Right ventricle myocardium superior (tissue), 1 donor: ENCODE measurements at regions not wholly inside any gene's neighbourhood (a gene's known extent, or its start where the extent isn't known, plus 50 kb on each side); places are given as distances from the start of the nearest gene placed in this dataset.
"Not testable (repeated sequence)": the region's sequence is repeated elsewhere in the genome, so short reads cannot be mapped to it uniquely, and the experiment has no call there.

ENCODE experiments used
- ATAC-seq: fragments of 200-7000 bp; cut with Tn5 transposase; one replicate; pipeline ENCODE4 v1.9.1; 2020; ENCODE audit warnings: mild to moderate bottlenecking; ENCODE audit not compliant: poor library complexity
- DNase-seq: peaks from one replicate; pipeline ENCODE4 v3.0.0-alpha.2; 2020
- intact Hi-C: fragments of 100-400 bp; cut with DNase I; formaldehyde crosslinking; loops from one replicate; pipeline ENCODE4 v1.11.2; 2022
- donor health status: DM: no; HTN: yes; CAD: no; lungs with severe emphysema.

DNA sequence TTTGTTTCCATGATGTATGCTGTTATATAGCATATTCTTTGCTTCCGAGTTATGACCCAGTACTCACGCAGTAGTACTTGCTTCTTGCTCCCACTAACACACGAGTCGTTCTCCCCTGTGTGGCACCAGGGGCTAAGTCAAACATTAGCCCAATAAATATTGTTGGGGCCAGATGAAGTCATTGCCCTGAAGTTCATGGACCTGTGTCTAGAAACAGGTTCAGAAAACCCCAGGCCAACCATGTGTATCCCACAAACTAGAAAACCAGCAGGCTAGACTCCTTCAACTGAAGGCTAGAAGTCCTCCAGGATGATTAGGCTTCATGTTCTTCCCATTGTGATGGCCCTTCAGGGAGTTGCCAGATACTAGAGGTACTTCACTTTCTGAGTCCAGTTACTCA is 198.2 kb upstream of the RBM19 start:
- intact Hi-C loops = loop anchor here (10.0 kb wide), 2 partner anchors 310 to 340 kb away; no protein-coding TSS in a partner anchor
- DNase-seq (no peak), ATAC-seq (no peak)

DNA sequence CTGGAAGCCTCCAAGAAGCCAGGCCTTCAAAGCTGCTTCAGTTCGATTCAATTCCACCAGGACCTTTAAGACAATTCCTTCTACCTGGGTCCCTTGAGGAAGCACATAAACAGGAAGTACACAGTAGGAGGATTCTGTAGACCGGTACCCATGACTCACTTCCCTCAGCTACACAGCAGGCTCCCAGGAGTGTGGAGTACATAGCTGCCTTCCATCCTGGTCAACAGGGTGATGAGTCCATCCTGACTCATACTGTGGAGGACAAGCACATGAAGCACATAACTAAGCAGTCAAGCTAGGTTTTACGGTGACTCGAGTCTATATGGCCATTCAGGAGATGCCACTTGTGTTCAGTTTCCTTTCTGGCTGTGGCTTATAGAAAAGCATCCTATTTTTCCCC is 197.6 kb upstream of the RBM19 start:
- intact Hi-C loops = loop anchor here (10.0 kb wide), 2 partner anchors 311 to 341 kb away; no protein-coding TSS in a partner anchor
- DNase-seq (no peak), ATAC-seq (no peak)

DNA sequence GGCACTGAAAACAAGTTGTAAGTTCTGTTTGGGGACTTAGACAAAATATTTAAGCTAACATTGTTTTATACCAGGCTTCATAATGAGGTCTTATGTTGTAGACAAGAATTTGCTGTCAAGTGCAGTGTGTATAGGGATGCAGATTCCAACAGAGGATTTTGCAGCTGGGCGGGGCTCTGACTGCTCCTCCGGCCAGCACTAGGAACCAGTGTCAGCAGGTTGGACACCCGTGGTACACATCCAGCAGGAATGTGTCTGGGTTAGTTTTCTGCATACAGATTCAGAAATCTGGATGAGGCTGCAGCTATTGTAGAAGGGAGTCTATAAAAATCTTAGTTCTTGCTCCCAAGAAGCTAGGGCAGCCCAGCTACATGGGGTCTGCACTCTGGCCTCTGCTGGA is 194.3 kb upstream of the RBM19 start:
- intact Hi-C loops = loop anchor here (10.0 kb wide), 2 partner anchors 314 to 344 kb away; no protein-coding TSS in a partner anchor
- no peak for ATAC-seq

DNA sequence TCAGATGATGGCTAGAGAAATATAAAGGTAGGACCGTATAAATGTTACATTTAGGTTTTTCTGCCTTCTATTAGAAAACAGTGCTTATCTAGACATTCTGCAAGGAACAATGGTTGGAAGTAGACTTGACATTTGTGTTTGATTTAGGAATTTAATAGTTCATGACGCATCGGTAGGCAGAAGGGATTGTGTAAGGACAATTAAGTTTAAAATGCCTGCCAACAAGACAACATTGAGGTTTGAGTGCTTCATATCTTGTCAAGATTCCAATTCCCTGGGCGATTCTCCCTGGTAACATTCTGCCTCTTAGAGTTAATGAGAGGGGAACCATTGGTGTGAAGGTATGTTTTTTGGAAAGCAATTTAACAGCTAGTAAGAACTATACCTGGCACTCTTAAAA is 186.8 kb upstream of the RBM19 start:
- intact Hi-C loops = no loop called here
- no peak for DNase-seq
- ATAC-seq = no peak

More for the DNA sequence above, 194.3 kb upstream of the RBM19 start:
- no peak for DNase-seq

DNA sequence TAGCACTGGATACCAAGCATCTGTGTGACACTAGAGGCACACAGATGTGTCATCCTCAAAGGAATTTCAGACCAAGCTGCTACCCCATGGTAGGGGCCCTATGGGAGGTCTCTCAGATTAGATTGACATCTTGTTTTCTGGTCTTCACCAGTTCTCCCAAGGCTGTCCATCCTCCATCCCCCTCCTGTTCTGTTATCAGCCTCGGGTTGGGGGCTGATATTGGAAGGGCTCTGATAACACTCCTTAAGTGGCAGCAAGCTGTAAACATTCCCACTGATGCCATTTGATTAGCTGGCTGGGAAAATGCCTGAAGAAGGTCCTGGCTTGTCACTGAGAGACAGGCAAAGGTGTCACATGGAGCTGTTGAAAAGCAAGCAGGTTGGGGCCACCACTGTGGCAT is 185.9 kb upstream of the RBM19 start:
- ATAC-seq (no peak), DNase-seq (no peak)
- intact Hi-C loops = no loop called here

DNA sequence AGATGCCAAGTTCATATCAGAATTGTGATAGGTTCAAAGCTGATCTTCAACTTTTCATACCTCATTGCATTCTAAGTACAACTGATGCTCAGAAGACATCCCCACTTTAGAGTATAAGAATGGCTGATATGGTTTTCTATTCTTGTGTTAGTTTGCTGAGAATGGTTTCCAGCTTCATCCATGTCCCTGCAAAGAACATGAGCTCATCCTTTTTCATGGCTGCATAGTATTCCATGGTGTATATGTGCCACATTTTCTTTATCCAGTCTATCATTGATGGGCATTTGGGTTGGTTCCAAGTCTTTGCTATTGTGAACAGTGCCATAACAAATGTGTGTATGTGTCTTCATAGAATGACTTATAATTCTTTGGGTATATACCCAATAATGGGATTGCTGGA is 184.5 kb upstream of the RBM19 start:
- ATAC-seq, DNase-seq, intact Hi-C loops: not testable (repeated sequence)

DNA sequence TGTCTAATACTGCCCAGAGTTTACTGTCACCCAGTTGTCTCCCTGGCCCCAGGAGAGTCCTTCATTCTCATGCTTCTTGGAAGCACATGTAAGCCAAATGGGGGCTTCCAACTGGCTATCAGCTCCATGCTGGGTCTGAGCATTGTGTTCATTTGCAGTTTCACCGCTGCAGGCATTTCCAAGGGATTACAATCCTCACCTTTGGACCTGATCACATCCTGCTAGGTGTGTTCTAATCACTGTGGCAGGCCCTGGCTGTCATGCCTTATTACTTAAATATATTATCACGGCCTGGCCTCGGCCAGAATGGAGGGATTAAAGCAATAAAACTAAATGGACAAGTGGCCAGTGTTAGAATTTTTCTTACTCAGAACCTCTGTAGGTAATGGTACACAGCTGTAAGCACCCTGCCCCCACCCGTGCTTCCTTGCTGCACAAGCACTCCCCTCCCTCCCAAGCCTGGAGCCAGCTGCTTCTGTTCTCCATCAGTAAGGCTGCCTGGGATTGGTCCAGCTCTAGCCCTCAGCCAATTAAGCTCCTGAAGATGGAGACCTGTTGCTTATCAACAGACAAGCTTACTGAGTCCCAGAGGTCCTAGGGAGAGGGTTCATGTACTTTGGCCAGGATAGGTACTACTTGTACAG is 175.9 kb upstream of the RBM19 start:
- ATAC-seq (no peak), DNase-seq (no peak)
- intact Hi-C loops = no loop called here

DNA sequence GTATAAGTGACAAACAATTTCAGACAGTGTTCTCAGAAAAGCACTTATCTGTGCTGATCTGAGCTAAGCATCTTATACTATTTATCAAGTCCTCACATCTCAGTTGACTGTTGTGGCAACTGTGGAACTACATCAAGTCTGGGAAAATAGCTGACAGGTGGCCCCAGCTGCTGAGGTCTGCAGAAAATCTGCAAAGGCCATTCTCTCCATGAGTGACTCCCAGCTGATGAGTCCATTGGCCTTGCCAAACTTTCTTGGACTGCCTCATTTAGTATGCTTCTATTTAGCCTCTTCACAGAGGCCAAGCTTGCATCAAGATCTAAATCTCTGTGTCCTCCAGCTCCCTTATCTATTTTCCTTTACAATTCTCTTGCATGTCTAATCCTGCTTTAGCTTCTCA is 174.5 kb upstream of the RBM19 start:
- intact Hi-C loops = no loop called here
- ATAC-seq (no peak), DNase-seq (no peak)

DNA sequence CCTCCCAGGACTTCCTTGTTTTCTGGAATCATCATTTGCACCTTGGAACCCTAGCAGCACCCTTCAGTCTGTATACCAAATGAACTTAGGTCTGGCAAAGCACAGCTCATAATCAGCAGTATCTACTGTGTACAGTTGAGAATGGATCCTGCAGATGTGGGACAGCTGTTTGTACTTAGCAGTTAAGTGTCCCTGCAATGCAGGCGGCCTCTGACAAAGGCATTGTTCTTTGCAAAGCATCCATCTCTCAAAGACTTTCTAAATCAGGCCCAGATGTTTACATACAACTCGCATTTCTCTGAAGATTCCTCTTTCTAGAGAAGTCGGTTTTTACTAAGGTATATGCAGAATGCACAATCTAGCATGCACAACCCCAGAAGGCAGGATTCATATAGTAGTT is 170.5 kb upstream of the RBM19 start:
- DNase-seq (no peak), ATAC-seq (no peak)
- intact Hi-C loops = no loop called here

DNA sequence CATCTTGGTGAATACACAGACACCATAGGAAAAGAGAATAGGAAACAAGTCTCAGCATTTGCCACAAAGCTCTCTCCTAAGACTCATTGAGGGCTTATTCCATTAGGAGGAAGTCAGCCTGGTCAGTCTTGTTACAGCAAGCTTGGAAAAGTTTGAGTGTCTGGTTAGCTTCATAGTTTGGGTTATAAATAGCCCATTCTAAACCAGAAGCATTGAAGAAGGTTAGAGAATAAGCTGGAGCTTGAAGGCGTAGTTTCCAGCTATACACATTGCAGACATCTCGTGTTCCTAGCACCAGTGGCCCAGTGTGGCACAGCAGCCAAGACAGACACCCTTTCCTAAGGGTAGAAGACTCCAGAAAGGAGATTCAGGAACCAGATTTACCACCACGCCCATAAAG is 168.8 kb upstream of the RBM19 start:
- intact Hi-C loops = no loop called here
- DNase-seq (no peak), ATAC-seq (no peak)

DNA sequence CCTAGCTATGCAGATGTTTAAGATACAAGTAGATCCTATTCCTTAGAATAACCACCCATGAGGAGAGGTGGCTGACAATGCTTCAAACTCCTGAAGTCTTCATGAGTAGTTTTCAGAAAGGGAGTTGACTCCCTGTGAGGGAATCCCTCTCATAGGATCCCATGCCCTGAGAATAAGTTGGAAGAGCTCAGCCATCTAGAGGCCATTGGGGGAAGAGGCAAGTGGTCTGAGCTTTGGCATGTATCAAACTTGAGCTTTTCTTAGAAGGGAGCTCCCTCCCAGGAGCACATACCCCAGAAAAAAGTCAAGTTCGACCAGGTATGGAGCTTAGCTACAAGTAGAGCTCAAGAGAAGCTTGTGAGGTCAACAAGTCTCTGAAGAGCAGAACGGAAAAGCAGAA is 165.7 kb upstream of the RBM19 start:
- ATAC-seq (no peak), DNase-seq (no peak)
- intact Hi-C loops = no loop called here

DNA sequence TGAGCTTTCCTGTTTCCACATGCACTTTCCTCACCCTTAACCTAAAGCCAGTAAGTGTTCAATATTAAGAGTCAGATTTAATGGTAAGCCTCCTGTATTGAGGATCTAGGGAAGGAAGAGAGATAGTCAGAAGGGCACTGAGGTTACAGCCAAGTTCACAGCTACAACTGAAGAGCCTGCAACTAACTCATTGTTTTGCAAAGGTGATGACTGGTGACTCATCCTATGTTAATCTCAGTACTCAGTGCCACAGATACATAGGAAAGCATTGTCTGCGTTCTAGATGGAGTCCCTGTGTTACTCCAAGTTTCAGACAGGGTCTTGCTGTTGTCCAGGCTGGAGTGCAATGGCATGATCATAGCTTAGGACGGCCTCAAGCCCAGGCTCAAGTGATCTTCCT is 157.0 kb upstream of the RBM19 start:
- intact Hi-C loops = no loop called here
- no peak for DNase-seq
- ATAC-seq = no peak

DNA sequence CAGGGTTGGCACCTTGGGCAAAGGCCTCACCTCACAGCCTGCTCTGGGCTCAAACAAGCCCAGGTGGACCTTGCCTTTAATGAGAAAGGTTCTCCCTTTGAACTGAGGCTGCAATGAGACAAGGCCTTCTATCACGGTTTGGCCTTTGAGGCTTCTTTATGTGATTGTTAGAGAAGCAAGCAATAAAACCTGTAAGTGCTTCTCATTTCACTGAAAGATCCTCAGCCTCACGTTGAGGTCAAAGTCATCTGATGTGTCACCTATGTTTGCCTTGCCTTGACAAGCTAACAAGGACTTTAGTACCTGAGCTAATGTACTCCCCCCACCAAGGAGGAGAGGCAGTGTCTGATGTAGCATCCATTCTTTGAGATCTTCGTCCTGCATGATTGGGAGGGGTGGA is 155.9 kb upstream of the RBM19 start:
- DNase-seq (no peak), ATAC-seq (no peak)
- intact Hi-C loops = no loop called here

DNA sequence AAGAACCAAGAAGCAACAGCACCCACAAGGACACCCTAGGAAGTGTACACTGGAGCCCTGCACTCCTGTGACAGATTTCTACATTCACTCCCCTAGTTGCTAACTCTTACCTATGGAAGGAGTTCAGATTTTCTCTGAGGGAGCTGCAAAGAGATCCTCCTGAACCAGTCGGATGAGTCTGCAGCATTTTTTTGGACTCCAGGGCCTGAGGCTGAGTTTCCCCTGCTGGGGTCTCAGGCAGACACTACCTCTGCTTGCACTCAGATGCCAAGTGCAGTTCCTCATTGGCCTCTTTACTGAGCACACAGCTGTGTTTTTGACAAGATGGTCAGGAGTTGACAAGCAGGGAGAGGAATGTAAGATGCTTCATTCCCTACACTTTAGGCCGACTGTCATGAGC is 153.2 kb upstream of the RBM19 start:
- intact Hi-C loops = no loop called here
- ATAC-seq (no peak), DNase-seq (no peak)

DNA sequence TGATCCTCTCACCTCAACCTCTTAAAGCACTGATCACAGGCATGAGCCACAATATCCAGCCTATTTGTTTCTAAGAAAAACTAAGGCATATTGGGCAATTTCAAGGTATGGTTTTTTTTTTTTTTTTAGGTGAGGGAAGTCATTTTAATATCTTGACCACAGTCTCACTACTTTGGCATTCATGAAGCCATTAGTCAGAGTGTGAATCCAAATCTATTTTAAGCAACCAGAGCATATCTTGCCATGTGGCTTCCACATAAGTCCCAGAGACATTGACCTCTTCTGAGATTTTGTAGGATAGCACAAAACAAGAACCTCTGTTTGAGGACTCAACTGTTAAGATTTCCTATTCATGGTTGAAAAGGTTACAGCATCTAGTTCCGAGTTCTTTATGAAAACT is 130.3 kb upstream of the RBM19 start:
- intact Hi-C loops = no loop called here
- no peak for ATAC-seq
- no peak for DNase-seq

DNA sequence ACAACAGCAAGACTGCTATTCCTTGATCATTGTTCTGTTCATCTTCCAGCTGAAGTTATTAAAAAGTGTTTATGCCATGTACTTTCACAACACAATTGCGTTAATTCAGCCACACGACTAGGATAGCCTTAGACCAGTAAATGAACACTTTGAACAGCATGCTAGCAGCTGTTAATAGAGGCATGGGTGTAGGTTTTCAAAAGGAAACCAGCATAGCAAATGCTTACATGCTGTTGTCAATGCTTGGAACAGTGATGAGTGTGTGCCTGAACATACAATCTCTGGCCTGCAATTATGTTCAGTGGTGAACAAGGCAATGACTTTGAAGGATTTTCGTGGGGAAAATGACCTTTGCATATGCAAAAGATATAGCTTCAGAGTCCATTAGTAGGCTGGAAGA is 127.4 kb upstream of the RBM19 start:
- intact Hi-C loops = no loop called here
- ATAC-seq (no peak), DNase-seq (no peak)

DNA sequence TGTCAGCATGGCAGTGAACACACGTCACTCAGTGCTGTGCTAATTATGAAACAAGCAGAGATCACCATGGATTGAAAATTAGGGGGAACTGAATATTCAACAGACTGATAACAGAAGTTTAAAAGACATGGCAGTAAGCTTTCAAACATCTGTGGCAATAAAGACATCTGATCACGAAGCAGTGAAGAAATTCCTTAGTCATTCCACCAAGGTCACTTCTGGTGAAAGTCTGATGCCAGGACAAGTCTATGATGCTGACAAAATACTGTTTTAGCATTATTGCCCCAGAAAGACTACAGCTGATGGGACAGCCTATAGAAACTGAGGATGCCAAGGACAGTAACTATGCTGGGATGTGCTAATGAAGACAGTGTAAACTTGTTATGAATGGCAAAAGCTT is 126.9 kb upstream of the RBM19 start:
- ATAC-seq (no peak), DNase-seq (no peak)
- intact Hi-C loops = no loop called here

DNA sequence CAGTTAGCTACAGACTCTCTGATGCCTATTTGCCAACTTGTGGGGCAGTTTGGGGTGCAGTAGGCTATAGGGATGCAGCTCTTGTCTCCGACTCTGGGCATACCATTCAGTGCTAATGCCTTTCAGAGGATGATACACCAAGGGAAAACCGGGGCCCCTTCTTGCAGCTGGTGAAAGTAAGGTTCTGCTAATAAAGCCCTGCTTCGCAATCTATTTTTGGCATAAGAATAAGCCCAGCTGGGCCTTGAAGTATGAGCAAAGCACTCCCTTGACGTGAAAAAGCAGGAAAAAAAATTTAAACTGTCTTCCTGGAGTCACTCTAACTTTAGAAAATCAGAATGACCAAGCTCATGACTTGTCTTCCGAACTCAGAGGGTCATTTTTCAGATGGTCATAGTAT is 124.1 kb upstream of the RBM19 start:
- ATAC-seq (no peak), DNase-seq (no peak)
- intact Hi-C loops = no loop called here

DNA sequence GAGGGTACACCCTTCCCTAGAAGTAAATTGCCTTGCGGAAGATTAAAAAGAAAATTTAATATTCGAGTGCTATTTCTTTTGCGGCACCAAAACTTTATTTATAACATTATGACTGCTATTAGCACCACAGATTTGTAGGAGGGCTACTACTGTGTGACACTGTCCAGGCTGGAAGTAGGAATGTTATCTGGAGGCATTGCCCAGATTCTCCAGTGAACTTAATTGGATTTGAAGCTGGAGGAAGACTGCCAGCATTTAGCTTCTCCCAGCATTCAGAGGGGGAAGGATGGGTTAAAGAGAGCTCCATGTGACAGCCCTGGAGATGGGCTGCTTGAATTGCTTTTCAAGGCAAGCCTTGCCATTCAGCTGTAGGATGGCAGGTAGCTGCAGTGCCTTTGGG is 107.0 kb upstream of the RBM19 start:
- intact Hi-C loops = no loop called here
- DNase-seq (no peak), ATAC-seq (no peak)

DNA sequence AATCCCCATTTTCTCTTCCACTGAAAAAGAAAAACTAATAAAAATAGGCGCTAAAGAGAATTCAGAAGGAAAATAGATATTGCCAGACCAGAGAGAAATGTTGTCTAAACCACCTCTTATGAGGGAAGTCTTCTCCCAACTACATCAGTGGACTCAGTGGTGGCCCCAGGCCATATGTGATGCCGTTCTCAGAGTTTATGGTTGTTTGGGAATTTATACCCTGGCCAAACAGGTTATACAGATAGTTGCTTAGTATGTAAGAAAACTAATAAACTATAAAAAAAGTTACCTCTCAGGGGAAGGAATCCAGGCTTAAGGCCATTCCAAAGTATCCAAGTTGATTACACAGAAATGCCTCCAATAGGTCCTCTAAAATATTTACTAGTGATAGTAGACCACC is 103.4 kb upstream of the RBM19 start:
- DNase-seq (no peak), ATAC-seq (no peak)
- intact Hi-C loops = no loop called here

DNA sequence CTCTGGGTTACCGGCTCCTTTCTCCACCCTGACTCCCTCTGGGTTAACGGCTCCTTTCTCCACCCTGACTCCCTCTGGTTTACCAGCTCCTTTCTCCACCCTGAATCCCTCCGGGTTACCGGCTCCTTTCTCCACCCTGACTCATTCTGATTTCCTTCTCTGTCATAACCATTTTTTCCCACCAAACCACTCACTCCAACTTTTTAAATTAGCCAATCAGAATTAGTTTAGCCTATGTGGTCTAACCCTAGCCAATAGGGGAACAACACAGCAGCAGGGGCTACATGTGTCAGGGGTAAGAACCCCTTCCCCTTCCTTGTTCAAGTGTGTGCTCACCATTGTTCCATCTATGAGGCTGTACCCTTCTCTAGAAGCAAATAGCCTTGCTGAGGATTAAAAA is 98.4 kb upstream of the RBM19 start:
- no peak for ATAC-seq
- intact Hi-C loops = no loop called here

More for the DNA sequence above, 98.4 kb upstream of the RBM19 start:
- DNase-seq = no peak
